Stimulated activated CD4-positive, alpha-beta T cell treated with anti-CD3 and anti-CD28 coated beads, Interleukin-1b, Interleukin-23, amount 100 ng/mL, for 4 hours (primary cell): ENCODE measurements at regions not wholly inside any gene's neighbourhood (a gene's known extent, or its start where the extent isn't known, plus 50 kb on each side); places are given as distances from the start of the nearest gene placed in this dataset.

Experiments
- DNase-seq, 2 donors: peaks; one replicate each; pipeline ENCODE4 v3.0.0-alpha.2; 2020; ENCODE audit warnings: low read depth in 2 of 2

DNA sequence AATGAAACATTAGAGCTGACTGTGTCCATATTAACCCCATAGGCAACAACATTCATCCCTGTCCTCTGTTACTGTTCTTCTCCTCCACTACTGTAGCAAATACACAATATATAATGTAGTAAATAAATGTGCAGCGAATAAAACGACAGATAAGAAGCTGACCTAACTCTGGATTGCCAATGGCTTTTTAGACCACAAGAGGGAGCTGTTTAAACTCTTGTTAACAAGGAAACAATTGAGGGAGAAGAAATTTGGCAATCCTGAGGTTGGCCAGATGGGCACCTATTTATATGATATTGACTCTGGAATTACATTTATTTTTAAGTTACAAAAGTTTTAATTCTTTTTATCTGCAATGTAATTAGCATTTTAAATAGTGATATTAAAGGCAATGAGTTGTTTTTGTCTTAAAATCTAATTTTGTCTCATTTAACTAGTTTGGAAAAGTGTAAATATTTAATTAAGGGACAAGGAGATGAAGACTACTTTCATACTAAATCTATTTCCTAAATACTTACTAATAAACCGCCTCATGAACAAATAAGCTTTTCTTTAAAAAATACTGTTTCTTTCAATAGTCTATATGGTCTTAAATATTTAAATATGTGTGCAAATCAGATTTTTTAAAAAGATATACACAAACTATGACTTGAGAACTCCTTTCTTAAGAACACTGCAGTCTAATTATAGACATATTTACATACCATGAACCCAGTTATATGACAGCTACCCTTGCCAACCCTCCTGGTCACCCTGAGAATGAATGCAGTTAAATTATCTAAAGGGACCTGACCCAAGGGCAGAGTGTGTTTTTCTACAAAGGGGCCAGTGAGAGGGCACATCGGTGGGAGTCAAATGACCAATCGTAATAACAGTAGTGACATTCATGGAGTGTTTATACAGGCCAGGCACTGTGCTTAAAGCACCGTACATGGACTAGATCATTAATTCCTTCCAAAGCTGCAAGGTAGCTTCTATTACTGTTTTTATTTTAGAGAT, 52.9 kb upstream of the HPF1 start:
- DNase-seq, result peak in 1 of 2 donors; percentile 5

DNA sequence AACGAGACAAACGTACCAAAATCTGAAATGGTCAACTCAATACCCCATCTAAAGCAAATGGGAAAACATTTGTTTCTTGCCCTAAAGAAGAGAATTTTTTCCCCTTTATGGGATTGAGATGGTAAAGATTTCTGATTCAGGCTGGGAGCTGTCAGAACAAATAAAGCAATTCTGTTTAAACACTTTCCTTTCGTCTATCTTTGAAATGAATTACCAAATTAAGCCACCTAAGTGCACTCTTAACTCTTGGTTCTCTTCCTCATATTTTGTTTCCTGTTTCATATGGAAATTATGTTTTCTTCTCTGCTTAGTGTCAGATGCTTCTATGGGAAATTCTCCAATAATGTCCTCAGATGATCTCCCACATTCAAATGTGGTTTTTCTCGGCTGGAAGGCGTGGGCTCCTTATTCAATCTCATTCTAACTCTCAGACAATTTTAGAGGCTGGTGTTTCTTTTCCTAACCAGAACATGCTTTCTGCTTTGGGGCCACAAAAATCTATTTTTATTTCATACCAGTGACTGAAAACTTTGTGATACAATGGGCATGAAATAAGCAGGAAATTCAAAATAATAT, 50.3 kb upstream of the HPF1 start:
- DNase-seq, result no peak
